GM12873 (cell line): ENCODE measurements at regions not wholly inside any gene's neighbourhood (a gene's known extent, or its start where the extent isn't known, plus 50 kb on each side); places are given as distances from the start of the nearest gene placed in this dataset.

Source experiments
- TF ChIP-seq, protein P1 (sequence below): IDR thresholded peaks from 2 replicates; pipeline ENCODE4 v1.5.1; 2012; ENCODE audit warnings: low read depth, mild to moderate bottlenecking, moderate library complexity, low read length, control low read depth; ENCODE audit not compliant: insufficient read depth; ENCODE audit errors: missing control alignments

DNA sequence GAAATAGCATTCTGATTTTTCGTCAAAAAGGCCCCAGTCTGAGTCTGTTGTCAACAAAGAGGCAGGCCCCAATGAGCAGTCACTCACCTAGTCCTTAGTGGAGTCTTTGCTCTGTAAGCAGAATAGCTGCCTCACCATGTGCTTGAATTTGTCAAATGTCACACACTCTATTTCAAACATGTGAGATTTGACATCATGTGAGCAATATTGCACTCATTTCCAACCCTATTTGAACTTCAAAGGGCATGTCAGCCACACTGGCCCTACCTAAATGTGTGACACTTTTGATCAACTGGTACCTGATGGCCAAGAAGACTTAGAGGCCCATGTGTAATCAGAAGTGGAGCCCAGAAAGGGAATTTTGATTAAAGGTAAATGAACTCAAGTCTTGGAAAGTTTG lies 59.4 kb upstream of the PLAC1 start:
- TF ChIP-seq, protein P1, sequence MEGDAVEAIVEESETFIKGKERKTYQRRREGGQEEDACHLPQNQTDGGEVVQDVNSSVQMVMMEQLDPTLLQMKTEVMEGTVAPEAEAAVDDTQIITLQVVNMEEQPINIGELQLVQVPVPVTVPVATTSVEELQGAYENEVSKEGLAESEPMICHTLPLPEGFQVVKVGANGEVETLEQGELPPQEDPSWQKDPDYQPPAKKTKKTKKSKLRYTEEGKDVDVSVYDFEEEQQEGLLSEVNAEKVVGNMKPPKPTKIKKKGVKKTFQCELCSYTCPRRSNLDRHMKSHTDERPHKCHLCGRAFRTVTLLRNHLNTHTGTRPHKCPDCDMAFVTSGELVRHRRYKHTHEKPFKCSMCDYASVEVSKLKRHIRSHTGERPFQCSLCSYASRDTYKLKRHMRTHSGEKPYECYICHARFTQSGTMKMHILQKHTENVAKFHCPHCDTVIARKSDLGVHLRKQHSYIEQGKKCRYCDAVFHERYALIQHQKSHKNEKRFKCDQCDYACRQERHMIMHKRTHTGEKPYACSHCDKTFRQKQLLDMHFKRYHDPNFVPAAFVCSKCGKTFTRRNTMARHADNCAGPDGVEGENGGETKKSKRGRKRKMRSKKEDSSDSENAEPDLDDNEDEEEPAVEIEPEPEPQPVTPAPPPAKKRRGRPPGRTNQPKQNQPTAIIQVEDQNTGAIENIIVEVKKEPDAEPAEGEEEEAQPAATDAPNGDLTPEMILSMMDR, result no peak

DNA sequence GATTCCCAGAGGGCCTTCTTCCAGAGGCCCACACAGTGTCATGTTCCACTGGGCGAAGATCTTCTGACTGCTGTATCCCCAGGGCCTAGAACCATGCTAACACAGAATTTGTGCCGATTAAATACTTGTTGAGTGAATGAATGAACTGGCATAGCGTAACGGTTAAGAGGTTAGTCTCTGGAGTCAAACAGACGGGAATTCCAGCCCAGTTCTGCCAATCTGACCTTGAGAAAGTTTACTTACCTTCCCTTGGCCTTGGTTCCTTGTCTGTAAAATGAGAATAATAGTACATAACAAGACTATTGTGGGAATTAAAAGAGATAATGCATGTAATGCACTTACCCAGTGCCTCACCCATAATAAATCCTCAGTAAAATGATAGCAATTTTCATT lies 58.3 kb upstream of the PLAC1 start:
- TF ChIP-seq, protein P1, result no peak

DNA sequence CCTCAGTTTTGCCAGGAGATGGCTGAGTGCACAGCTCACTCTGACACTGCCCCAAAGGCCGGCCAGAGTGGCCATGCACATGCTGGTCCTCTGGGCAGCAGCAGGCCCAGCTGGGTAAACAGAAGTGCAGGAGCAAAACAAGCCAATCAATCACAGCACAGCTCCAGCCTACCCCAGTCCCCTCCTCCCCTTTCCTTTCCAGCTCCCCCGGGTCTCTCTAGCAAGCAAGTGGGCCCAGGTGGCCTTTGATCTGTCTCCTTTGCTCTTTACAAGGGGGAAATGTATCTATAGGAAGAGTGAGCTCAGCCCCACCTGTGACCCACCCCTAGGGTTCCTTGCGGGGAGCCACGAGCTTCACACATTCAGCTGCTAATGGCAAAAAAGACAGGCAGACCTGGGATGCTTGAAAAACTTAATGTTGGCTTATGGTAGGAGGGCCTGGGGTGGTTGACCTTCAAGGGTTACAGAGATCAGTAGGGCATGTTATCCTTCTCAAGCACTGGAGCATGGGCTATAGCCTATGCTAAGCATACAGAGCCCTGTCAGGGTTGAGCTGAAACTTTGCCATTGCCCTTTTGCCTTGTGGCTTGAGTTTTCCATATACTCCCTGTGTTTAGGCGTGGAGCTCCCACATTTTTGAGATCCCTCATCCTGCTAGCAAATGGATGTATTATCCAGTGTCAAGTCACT lies 57.8 kb upstream of the PLAC1 start:
- TF ChIP-seq, protein P1, result no peak

DNA sequence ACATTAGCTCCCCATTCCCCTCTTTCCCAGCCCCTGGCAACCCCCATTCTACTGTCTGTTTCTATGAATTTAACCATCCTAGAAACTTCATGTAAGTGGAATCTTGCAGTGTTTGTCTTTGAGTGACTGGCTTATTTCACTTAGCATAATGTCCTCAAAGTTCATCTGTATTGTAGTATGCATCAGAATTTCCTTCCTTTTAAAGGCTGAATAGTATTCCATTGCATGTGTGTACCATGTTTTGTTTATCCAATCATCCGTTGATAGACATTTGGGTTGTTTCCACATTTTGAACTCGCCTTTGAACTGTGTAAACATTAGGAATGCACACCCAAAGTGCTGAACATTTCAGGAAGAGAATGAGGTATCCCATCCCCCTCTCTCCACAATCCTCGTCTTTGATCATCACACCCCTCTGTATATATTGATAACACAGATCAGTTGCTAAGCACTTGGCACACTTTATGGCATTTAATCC lies 56.4 kb upstream of the PLAC1 start:
- TF ChIP-seq, protein P1, result no peak

DNA sequence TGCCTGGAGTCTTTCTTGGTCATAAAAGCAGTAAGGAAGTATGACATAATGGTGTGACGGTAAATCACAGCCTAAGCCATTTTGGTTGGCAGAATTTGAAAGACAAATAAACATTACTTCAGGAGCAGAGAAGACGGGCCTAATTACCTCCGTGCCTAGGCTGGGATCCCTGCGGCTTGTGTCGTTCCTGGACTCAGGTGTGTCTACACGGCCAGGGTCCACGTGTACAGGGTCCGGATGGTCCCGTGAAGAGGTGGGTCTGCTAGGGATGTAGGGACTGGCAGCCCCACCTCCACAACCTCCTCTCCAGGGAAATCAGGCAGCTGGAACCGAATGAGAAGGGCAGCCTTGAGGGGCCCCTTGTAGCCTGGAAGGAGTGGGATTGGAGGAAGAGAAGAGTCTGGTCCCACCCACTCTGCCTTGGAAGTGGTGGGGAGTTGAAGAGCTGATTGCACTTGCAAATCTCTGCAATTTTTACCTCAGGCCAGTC lies 55.4 kb upstream of the PLAC1 start:
- TF ChIP-seq, protein P1, result no peak

DNA sequence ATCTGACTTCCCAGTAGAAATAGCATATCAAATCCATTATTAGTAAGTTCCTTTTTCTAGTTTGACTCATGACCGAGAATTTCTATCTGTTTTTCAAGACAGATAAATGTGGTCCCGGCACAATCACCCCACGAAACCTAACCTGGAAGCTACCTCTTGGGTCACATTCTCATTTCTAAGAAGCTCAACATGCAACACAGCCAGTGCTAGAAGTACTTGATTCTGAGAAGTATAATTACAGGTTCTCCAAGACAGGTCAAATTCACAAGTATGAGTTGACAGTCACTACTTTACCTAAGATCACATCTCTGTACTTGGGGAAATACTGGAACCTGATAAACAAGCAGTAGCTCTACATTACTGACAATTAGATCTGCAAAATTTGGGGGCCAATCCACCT lies 54.0 kb upstream of the PLAC1 start:
- TF ChIP-seq, protein P1, result no peak

DNA sequence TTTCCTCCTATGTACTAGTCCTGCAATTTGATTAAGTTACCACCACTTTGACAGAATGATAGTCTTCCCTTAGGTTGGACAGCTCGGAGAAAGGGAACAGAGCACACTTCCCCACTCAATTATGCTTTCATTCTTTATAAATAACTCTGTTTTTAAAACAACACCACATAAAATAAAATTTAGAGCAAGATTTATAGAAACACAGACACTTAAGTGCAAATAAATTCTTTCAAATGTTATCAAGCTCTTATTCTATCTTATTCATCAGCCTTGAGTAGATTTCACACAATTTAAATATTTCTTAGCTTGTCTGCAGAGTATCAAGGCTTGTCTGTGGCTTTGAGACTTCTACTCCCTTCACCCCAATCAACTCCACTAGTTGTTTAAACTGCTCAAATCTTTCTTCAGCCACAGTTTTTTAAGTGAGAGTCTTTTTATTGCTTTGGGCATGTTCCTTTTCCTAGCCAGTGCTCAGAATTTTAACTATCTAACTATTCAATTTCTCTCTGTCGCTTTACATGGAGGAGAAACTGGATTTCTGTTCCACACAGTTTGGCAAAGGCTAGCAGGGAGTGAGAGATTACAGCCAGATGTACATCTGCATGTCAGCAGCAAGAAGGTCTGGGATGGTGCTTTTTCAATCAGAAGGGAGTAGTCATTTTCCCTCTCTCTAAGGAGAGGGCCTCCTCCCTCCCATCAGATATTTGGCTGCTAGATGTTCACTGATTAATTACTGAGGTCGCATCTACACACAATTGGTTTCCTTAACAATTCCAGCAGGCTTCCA lies 53.1 kb upstream of the PLAC1 start:
- TF ChIP-seq, protein P1, result no peak
